ENCODE measurements at regions not wholly inside any gene's neighbourhood (a gene's known extent, or its start where the extent isn't known, plus 50 kb on each side); places are given as distances from the start of the nearest gene placed in this dataset.
"Not testable (repeated sequence)": the region's sequence is repeated elsewhere in the genome, so short reads cannot be mapped to it uniquely, and the experiment has no call there.

DNA sequence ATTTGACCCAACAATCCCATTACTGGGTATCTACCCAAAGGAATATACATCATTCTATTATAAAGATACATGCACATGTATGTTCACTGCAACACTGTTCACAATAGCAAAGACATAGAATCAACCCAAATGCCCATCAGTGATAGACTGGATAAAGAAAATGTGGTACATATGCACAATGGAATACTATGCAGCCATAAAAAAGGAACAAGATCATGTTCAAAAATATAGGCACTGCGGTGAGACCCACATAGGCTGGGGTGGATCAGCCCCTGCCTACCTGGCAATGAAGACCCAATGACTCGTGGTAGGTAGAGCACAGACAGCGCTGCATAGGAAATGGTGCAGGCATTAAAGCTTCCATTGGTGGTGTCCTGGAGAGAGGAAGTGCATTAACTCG is 88.6 kb upstream of the NFIL3 start:
- not testable (repeated sequence) for DNase-seq (ENCODE audit: low read depth, low spot score); H3K36me3 Mint-ChIP-seq (ENCODE audit: low read depth); H3K27me3 Mint-ChIP-seq (ENCODE audit: low read depth); H3K4me3 Mint-ChIP-seq; H3K9me3 Mint-ChIP-seq; H3K27ac Mint-ChIP-seq (ENCODE audit: unreplicated experiment); H3K4me1 Mint-ChIP-seq

DNA sequence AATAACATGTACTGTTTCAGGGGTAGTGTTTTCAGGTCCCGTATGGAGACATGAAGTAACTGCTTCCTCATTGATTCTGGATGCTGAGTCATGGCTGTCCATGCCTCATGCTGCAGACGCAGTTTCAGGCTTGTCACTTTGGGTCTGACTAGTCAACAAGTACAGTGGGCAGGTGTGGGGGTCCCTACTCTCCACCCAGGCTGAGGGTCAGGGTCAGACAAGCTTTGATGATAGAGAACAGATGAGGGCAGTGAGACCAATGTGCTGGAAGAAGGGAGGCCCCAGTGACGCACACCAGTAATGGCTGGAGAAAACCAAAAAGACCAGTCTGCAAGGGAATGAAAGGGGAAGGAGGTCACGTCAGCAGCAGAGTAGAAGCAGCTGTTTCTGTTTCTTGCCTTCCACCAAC is 80.0 kb upstream of the NFIL3 start:
- no peak overlapping the region for H3K27ac Mint-ChIP-seq (ENCODE audit: unreplicated experiment)
- H3K9me3 Mint-ChIP-seq, result no peaks in the 10 kb centered on the region
- H3K4me3 Mint-ChIP-seq, result no peak overlapping the region
- H3K4me1 Mint-ChIP-seq, result no peaks in the 10 kb centered on the region
- H3K27me3 Mint-ChIP-seq (ENCODE audit: low read depth), result no peaks in the 10 kb centered on the region
- TF ChIP-seq, protein P1, sequence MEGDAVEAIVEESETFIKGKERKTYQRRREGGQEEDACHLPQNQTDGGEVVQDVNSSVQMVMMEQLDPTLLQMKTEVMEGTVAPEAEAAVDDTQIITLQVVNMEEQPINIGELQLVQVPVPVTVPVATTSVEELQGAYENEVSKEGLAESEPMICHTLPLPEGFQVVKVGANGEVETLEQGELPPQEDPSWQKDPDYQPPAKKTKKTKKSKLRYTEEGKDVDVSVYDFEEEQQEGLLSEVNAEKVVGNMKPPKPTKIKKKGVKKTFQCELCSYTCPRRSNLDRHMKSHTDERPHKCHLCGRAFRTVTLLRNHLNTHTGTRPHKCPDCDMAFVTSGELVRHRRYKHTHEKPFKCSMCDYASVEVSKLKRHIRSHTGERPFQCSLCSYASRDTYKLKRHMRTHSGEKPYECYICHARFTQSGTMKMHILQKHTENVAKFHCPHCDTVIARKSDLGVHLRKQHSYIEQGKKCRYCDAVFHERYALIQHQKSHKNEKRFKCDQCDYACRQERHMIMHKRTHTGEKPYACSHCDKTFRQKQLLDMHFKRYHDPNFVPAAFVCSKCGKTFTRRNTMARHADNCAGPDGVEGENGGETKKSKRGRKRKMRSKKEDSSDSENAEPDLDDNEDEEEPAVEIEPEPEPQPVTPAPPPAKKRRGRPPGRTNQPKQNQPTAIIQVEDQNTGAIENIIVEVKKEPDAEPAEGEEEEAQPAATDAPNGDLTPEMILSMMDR (conservative IDR thresholded peaks at IDR 0.05), result no peak
- no peaks in the 10 kb centered on the region for H3K36me3 Mint-ChIP-seq (ENCODE audit: low read depth)
- DNase-seq (ENCODE audit: low read depth, low spot score), result no peak

DNA sequence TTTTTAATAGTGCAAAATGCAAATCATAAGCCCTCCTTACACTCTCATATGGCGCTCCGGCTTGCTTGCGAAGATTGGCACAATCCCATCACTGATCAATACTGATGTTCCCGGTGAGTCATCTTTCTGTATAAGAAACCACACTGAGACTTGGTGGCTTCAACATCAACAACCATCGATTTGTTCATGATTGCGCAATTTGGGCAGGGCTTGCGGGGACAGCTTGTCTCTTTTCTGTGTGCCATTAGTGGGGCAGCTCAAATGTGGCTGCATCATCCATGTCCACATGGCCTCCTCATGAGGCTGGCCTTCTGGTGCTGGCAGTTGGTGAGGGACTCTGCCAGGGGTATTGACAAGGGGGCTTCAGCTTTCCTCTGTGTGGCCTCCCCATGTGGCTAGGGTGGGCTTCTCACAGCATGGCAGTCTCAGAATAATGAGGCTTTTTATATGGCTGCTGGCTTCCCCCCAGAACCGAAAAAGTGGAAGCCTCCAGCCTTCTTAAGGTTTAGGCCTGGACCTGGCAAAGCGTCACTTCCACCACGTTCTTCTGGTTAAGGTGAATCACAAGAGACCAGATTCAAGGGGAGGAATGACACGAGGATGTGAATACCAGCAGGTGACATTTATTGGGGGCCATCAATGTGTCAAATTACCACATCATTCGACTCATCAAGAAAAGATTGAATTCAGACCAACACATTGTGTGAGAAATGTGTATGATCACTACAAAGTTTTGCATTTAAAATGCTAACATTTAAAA is 79.5 kb upstream of the NFIL3 start:
- H3K27me3 Mint-ChIP-seq (ENCODE audit: low read depth), result no peaks in the 10 kb centered on the region
- no peak overlapping the region for H3K4me3 Mint-ChIP-seq
- no peaks in the 10 kb centered on the region for H3K9me3 Mint-ChIP-seq
- TF ChIP-seq, protein P1 (conservative IDR thresholded peaks at IDR 0.05), result no peak
- DNase-seq (ENCODE audit: low read depth, low spot score), result no peak
- H3K36me3 Mint-ChIP-seq (ENCODE audit: low read depth), result no peaks in the 10 kb centered on the region
- no peaks in the 10 kb centered on the region for H3K4me1 Mint-ChIP-seq
- H3K27ac Mint-ChIP-seq (ENCODE audit: unreplicated experiment), result no peak overlapping the region

DNA sequence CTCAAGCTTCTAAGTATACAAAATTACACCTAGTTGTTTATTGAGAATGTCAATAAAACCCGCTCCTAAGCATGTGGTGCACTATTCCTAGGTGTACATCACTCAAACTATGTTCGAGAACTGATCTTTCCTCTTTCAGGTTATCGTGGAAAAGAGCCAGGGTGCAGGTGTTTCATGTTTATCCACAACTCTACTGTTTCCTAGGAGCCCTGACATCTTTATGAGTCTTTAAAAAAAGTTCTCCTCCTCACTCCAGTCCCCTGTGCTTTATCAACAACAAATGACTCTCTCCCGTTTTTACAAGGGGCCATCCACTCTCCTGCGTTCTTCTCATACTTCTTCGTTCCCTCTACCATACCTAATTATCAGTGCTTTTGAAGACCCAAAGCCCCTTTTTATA is 78.8 kb upstream of the NFIL3 start:
- H3K4me1 Mint-ChIP-seq, result no peaks in the 10 kb centered on the region
- no peak overlapping the region for H3K4me3 Mint-ChIP-seq
- H3K9me3 Mint-ChIP-seq, result no peaks in the 10 kb centered on the region
- H3K27ac Mint-ChIP-seq (ENCODE audit: unreplicated experiment), result no peak overlapping the region
- DNase-seq (ENCODE audit: low read depth, low spot score), result no peak
- H3K27me3 Mint-ChIP-seq (ENCODE audit: low read depth), result no peaks in the 10 kb centered on the region
- H3K36me3 Mint-ChIP-seq (ENCODE audit: low read depth), result no peaks in the 10 kb centered on the region
- TF ChIP-seq, protein P1 (conservative IDR thresholded peaks at IDR 0.05), result no peak

DNA sequence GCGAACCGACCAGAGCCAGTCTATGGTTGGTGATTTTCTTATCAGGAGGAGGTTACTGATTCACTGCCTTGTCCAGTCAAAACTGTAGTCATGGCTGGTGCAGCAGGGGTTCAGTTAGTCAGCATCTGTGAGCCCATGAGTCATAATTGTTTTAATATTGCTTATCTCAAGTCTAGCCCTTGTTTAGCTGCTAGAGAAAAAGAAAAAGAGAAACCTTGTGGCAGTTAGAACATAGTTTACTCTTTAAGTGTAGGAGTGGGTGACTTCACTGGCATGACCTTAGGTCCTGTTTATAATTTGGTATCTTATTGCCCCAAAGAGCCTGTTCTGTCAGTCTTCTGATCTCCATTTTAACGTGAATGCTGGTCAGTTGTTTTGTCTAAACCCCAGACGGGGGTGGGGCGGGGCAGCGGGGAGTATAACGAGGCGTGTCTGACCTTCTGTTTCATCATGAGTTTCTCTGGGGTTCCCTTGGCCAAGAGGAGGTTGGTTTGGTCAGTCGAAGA is 76.9 kb upstream of the NFIL3 start:
- DNase-seq (ENCODE audit: low read depth, low spot score), result no peak
- TF ChIP-seq, protein P1 (conservative IDR thresholded peaks at IDR 0.05), result no peak
- Mint-ChIP-seq H3K4me1 (no peaks in the 10 kb centered on the region), H3K9me3 (no peaks in the 10 kb centered on the region), H3K27me3 (ENCODE audit: low read depth) (no peaks in the 10 kb centered on the region), H3K36me3 (ENCODE audit: low read depth) (no peaks in the 10 kb centered on the region), H3K4me3 (no peak overlapping the region), H3K27ac (ENCODE audit: unreplicated experiment) (no peak overlapping the region)

DNA sequence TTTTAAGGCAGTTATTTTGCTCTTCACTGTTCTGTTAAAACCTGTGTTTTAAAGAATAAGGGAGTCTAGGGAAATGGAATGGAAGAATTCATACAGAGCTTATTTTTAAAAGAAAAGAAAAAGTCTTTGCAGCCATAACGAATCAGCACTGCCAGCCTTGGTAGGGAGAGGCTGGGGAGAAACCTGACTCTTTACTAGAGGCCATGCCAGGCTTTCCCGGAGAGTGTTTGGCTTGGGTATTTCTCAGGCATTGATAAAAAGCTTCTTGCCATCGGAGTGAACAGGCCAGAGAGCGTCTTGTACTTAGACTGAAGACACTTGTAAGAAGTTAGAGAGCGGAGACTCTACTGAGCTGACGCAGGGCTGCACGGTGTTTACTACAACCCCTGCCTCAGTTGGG is 72.7 kb upstream of the NFIL3 start:
- no peaks in the 10 kb centered on the region for H3K9me3 Mint-ChIP-seq
- DNase-seq (ENCODE audit: low read depth, low spot score), result no peak
- no peaks in the 10 kb centered on the region for H3K36me3 Mint-ChIP-seq (ENCODE audit: low read depth)
- H3K4me3 Mint-ChIP-seq, result no peak overlapping the region
- no peaks in the 10 kb centered on the region for H3K4me1 Mint-ChIP-seq
- TF ChIP-seq, protein P1 (conservative IDR thresholded peaks at IDR 0.05), result no peak
- no peaks in the 10 kb centered on the region for H3K27me3 Mint-ChIP-seq (ENCODE audit: low read depth)
- H3K27ac Mint-ChIP-seq (ENCODE audit: unreplicated experiment), result no peak overlapping the region

Measured in neural crest cell (in vitro differentiated cells).